HG03521 (cell line): ENCODE measurements at regions not wholly inside any gene's neighbourhood (a gene's known extent, or its start where the extent isn't known, plus 50 kb on each side); places are given as distances from the start of the nearest gene placed in this dataset.

ENCODE experiments used
- ATAC-seq: cut with Tn5 transposase; IDR thresholded peaks from one replicate; pipeline ENCODE4 v1.9.1; 2021; ENCODE audit warnings: mild to moderate bottlenecking, moderate library complexity; ENCODE audit not compliant: unreplicated experiment

DNA sequence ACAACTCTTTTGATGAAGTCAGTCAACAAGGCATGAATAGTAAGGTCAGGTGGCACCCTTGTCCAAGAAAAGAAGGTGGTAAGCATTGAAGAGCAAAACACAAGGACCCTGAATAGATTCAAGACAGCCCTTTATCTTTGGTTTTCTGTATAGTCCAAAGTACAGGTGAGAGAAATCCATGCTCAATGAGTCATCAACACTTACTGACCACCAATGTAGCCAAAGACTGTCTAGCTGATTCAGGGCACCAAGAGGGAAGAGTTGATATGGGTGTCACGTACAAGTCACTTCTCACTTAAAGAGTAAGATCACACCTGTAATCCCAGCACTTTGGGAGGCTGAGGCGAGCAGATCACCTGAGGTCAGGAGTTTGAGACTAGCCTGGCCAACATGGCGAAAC, 528.3 kb downstream of the CD83 start:
- no peak for ATAC-seq

DNA sequence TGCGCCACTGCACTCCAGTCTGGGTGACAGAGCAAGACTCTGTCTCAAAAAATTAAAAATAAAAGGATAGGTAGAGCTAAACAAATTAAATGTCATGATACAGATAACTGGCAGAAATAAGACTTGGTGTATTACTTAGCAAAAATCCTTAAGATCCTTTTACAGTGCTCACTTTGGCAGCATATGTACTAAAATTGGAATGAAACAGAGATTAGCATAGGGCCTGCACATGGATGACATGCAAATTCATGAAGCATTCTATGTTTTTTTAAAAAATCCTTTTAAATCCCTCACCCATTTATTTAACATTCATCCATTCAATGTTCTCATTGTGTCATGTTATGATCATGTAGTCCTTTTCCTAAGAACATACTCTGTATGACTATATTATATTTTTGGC, 528.8 kb downstream of the CD83 start:
- ATAC-seq: no peak

DNA sequence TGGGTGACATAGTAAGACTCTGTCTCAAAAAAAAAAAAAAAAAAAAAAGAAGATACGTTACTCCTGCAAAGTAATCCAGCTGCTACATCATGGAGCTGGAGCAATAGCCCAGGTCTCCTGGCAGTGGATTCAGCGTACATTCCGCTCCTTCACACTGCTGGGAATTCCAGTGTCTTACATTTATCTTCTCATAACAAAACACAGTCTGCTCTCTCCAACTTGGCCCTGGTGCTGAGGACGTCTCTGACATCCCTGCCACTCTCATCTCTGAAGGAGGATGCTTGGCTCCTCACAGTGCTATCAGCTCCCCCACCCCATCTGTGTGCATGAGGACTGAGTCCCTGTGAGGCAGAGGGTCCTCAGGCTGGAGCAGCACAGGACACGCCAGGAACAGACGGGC, 529.8 kb downstream of the CD83 start:
- ATAC-seq: no peak

DNA sequence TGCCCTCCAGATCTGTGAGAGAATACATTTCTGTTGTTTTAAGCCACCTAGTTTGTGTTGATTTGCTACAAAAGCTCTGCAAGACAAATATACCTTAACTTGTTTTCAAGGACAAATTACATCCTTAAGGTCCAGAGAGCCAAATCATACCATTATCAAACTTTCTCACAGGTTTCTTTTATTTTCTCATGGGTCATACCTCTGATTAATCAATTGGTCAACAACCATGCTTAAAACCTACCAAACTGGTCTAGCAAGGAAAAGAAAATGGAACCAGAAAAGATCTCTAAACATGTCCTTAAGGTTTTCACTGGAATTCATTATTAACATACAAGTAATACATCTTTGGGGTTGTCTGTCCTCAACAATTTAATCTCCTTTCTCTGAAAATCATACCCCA, 535.0 kb downstream of the CD83 start:
- ATAC-seq: no peak

DNA sequence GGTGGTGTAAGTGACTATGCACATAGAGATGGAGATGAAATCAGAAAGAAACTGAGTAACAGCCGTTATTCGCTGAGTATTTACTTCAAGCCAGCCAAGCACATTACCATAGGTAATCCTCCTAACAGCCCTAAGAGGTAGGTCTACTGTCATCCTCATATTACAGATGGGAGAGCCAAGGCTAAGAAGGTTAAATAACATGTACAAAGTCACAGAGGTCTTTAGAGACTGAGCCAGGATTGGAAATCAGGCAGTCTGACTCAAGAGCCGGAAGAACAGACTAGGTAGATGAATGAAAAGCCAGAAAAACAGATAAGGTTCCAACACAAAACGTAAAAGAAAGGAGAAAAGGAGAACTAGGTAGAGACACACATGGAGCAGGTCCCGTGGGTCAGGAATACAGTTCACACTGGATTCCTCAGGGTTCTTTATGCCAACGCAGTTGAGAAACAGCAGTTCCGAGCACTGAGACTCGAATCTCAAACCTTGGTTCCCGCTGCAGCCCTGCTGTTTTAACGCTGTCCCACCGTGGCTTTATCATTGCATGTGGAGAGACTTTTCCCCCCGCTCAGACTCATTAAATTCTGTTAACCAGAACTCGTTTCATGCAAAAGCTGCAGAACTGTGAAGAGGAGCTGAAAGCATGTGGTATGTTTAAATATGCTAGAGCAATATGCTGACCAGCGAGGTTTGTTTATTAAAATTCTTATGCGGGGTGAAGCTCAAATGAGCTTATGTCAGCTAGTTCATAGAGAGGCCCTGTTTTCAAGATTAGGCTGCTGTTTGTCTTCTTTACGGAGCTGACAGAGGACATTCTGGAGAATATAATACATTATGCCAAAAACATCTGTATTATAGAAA, 537.9 kb downstream of the CD83 start:
- no peak for ATAC-seq

DNA sequence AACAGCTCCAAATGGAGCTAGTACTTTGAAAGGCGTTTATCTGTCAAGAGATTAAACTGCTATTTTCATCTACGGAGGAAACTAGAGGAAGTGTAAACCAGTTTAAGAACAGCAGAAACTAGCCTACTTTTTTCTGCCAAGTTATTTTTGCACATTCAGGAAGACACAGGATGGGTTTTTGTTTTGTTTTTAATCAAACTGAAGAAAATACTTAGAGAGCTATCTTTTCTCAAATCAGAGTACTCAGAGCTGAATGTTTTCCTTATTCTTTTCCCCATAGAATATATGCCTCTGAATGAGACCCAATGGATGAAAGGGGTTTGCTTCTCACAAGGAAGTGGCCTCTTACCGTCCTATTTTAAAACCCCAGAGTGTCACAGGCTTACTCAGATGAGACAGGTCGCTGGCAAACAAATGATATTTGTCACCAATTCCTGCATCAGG, 538.5 kb downstream of the CD83 start:
- no peak for ATAC-seq

DNA sequence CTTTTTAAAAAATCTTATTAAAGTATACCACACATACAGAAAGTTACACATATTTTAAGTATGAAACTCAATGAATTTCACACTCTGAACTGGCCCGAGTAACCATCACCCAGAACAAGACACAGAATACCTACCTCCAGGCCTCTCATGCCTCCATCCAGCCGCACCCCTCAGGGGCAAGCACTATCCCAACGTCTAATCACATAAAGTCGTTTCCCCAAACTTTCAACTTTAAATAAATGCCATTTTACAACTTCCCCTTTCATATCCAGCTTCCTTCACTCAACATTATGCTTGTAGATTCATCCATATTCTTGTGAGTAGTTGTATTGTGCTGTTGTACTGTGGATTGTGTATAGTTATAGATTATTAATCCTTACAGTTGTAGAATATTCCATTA, 539.1 kb downstream of the CD83 start:
- ATAC-seq: no peak

DNA sequence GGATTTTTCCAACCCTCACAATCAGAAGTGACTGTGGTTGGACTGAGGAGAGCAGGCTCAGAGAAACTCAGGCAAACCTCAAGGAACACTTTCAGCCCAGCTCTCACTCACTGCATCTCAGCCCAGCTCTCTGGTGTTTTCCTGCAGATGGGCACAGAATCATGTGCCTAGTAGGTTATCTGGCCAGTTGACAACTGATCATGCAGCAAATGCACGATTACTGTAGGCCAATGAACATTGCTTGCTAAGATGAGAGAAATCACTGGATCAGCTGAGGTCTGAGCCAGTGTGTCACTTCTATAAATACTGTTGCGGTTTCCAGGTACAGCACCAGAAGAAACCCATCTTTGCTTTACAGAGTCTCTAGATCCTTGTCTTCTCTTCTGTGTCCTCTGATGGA, 540.5 kb downstream of the CD83 start:
- ATAC-seq: no peak

DNA sequence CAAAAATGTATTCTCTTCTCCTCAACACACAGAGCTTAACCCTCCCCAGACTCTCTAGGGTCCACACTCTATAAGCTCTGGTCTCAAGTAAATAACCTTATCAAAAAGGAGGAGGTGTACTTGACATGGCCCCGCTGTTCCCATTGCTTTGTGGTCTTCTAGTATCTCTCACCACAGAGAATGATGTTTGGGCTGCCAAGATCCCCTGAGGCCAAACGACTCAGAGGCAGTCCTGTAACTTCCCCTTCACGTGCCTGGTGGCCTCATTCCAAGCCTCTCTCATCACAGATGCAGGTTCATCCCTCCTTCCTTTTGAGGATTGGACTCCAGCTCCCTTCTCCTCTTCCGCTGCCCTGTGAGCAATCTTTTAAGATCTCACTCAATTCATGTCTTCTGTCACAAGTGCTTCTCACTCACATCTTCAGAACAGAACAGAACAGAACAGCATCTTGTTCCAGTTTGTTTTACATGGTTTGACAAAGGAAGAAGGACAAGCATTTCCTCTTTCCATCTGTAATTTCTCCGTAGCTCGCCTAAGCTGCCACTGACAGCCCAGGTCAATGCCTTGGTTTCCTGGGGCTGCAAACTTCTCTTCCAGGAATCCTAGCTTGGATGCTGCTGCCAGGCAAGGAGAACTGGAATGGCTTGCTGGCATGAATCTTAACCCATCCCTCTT, 541.5 kb downstream of the CD83 start:
- no peak for ATAC-seq

DNA sequence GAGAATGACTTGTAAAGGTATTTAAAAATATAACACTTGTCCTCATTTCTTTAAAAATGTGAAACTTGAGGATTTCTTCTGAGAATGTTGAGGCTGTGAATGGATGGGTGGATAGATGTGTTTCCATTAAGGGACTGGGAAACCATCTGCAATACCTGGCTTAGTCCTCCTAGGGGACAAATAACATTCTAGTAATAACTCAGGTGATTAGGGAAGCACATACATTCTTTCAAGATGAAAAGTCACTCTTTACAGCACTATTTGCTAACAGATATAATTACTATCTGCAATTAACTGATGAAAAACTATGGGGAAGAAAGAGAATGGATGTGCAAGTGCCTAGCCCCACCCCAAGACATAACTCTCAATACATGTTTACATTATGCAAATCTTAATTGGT, 542.3 kb downstream of the CD83 start:
- no peak for ATAC-seq

DNA sequence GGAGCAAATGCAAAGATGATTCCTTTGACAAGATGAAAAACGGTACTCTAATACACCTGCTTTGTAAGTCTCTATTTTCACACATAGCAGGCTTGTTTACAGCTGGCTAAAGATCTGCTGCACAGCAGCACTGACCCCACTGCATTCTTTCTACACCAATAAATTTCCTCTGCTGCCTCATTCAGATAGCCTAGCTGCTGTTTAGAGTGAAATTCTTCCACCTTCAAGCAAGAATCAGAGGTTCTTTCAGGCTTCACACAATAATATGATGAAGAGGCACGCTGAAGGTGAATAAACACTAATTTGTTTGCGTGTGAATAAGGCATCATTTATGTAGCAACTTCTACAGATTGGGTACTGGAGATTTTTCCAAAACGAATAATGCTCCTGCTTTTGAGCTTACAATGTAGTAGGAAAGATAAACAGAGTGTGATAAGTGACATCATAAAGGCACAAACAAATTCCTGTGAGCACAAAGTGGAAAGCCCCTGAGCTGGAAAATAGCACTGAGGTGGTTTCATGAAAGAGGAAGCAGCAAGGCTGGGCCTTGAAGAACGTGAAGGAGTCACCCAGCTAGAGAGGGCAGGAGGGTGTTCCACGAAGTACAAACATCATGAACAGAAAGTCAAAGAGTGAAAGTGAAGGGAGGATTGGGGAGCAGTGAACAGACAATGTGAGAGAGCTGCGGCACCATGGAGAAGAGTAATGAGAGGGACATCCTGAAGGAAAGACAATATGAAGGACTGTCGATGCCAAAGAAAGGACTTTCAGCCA, 543.4 kb downstream of the CD83 start:
- ATAC-seq: no peak

DNA sequence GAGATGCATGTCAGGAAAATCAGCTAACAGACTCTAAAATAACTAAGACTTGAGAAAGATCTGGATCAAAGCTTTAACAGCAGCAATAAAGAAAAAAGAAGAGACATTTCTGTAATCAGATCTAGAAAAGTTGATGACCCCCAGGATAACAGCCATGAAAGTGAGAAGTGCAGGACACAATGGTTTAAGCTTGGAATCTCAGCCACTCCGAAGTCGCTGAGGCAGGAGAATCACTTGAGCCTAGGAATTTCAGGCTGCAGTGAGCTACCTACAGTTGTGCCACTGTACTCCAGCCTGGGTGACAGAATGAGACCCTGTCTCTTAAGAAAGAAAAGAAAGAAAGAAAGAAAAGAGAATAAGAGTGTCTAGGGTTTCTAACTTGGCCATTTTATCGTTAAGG, 544.1 kb downstream of the CD83 start:
- no peak for ATAC-seq

DNA sequence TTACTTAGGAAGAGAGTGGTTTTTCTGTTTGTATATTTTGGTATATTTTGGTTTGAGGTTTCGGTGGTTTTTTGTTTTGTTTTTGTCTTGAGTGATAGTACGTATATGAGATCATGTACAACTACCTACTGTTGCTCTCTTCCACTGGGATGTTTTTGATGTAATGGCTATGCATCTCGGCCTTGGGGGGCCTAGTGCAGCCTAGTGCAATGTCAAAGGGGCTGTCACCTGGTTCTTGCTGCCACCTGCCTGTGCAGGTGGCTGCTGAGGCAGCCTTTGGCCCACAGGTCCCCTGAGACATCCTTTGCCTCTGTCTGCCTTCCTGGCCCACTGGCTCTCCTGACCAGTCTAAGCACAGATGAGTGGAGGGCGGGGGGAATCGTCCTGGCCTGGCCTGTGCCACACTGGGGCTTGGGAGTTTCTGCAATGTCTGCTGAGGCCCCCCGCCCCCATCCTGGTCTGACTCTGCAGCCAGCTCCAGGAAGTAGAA, 546.6 kb downstream of the CD83 start:
- peak; percentile 54 for ATAC-seq

DNA sequence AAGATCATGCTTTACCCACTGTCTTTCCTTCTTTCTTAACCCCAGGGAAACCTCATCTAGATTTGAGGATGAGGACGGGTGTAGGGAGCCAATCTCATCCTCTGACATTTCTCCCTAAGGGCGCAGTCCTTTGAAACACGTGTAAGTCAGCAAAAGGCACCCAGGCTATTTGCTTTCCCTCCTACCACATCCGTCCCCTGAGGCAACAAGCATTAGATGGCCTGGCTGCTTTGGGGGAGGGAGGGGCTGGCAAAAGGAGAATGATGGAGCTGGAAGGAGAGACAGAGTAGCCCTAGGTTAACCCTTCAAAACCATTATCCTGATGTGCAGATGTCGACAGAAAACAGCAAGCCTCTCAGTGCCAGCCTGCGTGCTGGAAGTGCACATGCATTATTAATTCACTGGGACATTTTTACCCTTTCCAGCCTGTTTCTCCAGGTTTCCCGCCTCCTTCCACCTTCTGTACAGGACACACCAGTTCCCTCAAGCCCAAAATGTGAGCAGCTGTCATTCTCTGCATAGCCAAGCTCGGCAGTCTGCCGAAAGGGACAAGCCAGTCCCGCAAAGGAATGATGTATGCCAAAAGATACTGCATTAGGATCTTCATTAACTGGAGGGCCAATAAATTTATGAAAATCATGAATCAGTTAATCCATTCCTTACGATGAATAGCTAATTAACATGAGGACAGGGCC, 547.2 kb downstream of the CD83 start:
- no peak for ATAC-seq

DNA sequence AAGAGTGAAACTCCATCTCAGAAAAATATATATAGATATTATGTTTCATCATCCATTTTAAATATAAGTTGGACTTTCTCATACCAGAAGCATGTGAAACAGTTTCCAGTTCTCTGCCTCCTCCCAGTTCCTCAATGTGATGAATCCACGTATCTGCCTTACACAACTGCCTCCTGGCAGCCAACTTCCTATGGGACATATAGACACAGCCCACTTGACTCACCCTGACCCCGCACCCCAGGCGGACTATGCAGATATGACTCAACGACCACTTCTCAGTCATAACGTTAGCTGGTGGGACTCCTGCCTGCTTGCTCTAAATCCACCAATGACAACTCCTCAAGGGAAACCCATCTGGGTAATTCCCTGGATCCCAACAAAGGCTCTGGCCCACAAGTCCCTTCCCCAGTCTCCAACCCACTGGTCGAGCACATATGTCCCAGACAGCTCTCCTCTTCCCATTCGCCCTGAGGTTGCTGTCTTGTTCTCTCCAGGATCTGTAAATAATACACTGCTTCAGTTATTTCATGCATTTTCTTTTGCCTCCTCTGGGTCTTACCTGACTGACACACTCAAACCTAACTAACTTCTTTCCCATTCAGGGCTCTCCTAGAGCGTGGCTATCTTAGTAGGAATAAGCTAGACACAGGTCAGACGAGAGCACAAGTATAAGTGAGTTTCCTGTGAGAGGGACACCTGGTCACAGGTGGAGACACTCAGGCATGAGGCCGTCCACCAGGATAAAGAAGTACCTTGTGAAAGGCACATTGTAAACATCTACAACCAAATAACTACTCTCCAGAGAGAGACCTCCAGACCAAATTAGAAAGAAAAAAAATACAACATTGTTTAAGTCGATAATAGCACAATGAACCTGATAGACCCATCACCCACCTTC, 548.5 kb downstream of the CD83 start:
- ATAC-seq: no peak

DNA sequence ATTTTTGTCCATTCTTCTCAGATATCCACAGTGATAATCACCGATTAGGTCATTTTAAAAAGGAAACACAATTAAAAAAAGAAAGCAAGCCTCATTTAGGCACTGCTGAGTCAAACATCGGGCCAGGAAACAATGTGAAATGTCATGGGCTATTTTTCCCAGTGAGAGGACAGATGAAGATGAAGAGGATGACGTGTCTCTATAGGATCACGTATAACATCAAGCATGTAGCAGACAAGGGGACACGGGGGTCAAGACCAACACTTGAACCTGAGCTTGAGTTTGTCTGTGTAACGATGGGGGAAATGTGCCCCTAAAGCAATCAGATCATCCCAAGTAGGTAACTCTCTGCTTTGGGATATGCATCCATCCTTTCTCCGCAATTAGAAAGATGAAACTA, 553.2 kb downstream of the CD83 start:
- no peak for ATAC-seq

DNA sequence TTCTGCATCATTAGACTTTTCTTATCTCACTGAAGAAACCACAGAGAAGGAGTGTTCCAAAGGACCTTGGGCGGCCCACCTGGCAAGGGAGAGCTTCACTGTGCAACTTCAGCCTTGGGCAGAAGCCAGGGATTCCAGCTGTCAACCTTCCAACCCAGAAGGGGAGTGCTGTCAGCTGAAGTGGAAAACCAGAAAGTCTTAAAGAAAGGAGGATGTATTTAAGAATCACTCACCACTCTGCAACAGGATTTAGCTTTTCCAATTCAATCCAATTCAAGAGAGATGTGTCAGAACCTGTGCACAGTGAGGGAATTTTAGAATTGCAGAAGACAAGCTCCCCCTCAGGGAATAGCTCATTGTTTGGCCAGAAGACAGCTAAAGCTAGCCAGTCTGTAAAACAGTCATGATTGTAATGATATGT, 553.7 kb downstream of the CD83 start:
- no peak for ATAC-seq

DNA sequence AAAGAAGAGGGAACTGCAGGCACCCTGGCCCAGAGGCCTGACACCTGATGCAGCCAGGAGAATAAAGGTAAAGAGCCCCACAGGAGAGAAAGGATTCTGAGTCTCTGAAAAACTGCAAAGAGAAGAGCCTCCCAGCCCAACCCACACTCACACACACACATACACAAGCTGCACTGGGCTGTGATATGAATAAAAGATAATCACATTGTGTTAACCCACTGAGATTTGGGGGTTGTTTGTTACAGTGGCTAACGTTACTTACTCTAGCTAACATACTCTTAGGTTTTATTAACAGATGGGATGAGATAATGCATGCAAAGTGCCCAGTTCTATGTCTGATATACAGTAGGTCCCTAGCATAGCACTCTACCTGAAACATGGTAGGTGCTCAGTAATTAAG, 554.4 kb downstream of the CD83 start:
- no peak for ATAC-seq

DNA sequence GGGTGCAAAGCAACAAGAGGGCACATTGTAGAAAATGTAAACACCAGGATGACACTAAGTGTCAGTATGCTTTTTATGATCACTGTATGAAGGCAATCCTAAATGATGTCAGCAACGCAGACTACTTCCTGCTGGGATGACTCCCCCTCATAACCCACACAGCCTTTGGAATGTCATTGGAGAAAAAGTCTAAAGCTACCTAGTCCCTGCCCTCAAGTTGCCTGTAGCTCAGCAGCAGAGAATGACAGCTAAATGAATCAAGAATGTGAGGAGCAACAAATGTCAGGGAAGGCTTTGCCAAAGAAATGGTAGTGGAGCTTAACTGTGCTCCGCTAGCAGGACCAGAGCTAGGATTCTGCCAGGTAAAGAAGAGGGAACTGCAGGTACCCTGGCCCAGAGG, 555.6 kb downstream of the CD83 start:
- no peak for ATAC-seq

DNA sequence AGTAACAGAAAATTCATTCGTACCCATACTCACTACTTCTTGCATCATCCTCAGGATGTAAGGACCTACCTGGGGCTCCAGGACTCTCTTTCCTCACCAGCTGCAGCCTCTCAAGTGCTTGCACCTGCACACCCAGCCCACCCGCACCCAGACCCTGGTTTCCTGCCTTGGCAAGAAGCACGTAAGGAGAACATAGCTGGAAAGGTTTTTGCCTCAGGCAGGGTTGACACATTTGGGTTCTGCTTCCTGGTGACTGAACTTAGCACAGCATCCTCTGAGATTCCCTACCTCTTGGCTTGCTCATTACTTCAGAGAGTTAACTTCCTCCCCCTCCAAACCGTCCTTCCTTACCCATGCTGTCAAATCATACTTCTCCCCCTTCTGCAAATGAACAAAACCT, 556.9 kb downstream of the CD83 start:
- ATAC-seq: no peak
